ENCODE measurements at regions not wholly inside any gene's neighbourhood (a gene's known extent, or its start where the extent isn't known, plus 50 kb on each side); places are given as distances from the start of the nearest gene placed in this dataset.

DNA sequence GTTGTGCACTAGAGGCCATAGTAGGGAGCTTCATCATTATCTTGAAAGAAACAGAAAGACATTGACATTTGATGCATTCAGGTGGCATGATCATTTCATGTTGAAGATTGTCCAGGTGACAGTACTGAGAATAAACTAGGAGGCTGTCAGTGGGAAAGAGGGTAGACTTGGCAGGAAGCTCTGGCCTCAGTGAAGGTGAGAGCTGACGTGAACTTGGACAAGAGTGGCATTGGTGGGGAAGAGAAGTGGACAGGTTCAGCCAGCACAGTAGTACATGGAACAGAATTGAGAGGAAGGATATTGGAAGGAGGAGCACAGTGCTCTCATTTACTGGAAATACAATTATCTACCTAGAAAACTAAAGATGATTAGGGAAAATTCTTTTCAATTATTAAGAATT lies 245.2 kb downstream of the CYRIA start:
- Histone ChIP-seq H3K4me3 (ENCODE audit: control extremely low read depth in 1 of 5, extremely low read depth in 1 of 5, insufficient read depth in 1 of 5, low read depth in 2 of 5, low read length in 4 of 5) (no peak overlapping the region), H3K36me3 (replicated peaks in 1 of 2; ENCODE audit: control extremely low read depth in 1 of 2, control insufficient read depth in 1 of 2, extremely low read depth in 1 of 2, insufficient read depth in 2 of 2, low read length in 1 of 2) (no peaks in the 10 kb centered on the region), H4K20me1 (ENCODE audit: control insufficient read depth, insufficient read depth, low read length, poor library complexity, severe bottlenecking) (no peaks in the 10 kb centered on the region), H3K4me1 (ENCODE audit: control insufficient read depth in 2 of 2, insufficient read depth in 2 of 2, low read length in 2 of 2) (no peaks in the 10 kb centered on the region), H3K9ac (ENCODE audit: low read length) (no peak overlapping the region), H3K4me2 (replicated peaks; ENCODE audit: low read depth, low read length, poor library complexity, severe bottlenecking) (no peak overlapping the region), H2AFZ (ENCODE audit: insufficient read depth, low read depth, low read length, poor library complexity, severe bottlenecking) (no peak overlapping the region), H3K27me3 (replicated peaks in 1 of 4; ENCODE audit: control extremely low read depth in 1 of 4, control insufficient read depth in 3 of 4, insufficient read depth in 4 of 4, low read length in 3 of 4) (no peaks in the 10 kb centered on the region), H3K27ac (ENCODE audit: low read length in 2 of 2) (no peak overlapping the region), H3K9me3 (ENCODE audit: control extremely low read depth in 1 of 3, control insufficient read depth in 2 of 3, insufficient read depth in 1 of 3, low read length in 2 of 3) (peaks cover 0 to 3% (median 0%) of the 10 kb centered on the region in 3 donors), H3K79me2 (ENCODE audit: control insufficient read depth, insufficient read depth, low read length) (no peaks in the 10 kb centered on the region)
- Mint-ChIP-seq H3K27ac (no peak overlapping the region), H3K4me1 (no peaks in the 10 kb centered on the region), H3K27me3 (peaks cover 9% of the 10 kb centered on the region), H3K9me3 (ENCODE audit: insufficient read depth) (peaks cover 4% of the 10 kb centered on the region), H3K4me3 (no peak overlapping the region)
- no peak for TF ChIP-seq EZH2 (IDR thresholded peaks at IDR 0.05; ENCODE audit: borderline replicate concordance, insufficient read depth, low read depth, low read length, poor library complexity, severe bottlenecking)
- ATAC-seq (ENCODE audit: low read depth) (no peak), DNase-seq (no peak)
- POLR2A ChIA-PET, result no interaction called here
- CTCF ChIA-PET, result no interaction called here
- 60% methylated on average over 1 of the region's 1 CpG for WGBS (ENCODE audit: insufficient coverage)
- intact Hi-C loops (cut with micrococcal nuclease), result no loop called here

DNA sequence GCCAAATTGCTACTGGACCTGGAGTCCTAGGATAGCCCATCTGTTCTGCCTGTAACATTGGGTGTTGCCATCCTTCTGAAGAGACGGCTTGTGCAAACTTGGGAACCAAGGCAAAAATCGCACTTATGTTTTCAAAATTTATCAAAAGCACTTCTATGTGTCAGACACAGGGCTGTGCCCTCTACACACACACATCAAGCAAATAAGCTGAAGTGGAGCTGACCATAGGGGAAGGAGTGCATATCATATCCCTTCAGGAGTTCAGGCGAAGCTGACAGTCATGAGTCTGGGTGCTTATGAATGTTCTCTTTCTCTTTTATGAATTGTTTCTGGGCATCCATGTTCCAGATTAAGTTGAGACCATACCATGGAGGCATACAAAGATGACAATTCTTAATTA lies 247.9 kb downstream of the CYRIA start:
- Histone ChIP-seq H3K27me3 (replicated peaks in 1 of 4; ENCODE audit: control extremely low read depth in 1 of 4, control insufficient read depth in 3 of 4, insufficient read depth in 4 of 4, low read length in 3 of 4) (no peaks in the 10 kb centered on the region), H3K79me2 (ENCODE audit: control insufficient read depth, insufficient read depth, low read length) (no peaks in the 10 kb centered on the region), H2AFZ (ENCODE audit: insufficient read depth, low read depth, low read length, poor library complexity, severe bottlenecking) (no peak overlapping the region), H3K9ac (ENCODE audit: low read length) (no peak overlapping the region), H3K4me3 (ENCODE audit: control extremely low read depth in 1 of 5, extremely low read depth in 1 of 5, insufficient read depth in 1 of 5, low read depth in 2 of 5, low read length in 4 of 5) (no peak overlapping the region), H3K9me3 (ENCODE audit: control extremely low read depth in 1 of 3, control insufficient read depth in 2 of 3, insufficient read depth in 1 of 3, low read length in 2 of 3) (peaks cover 0 to 3% (median 0%) of the 10 kb centered on the region in 3 donors), H3K4me1 (ENCODE audit: control insufficient read depth in 2 of 2, insufficient read depth in 2 of 2, low read length in 2 of 2) (no peaks in the 10 kb centered on the region), H3K27ac (ENCODE audit: low read length in 2 of 2) (no peak overlapping the region), H3K36me3 (replicated peaks in 1 of 2; ENCODE audit: control extremely low read depth in 1 of 2, control insufficient read depth in 1 of 2, extremely low read depth in 1 of 2, insufficient read depth in 2 of 2, low read length in 1 of 2) (no peaks in the 10 kb centered on the region), H4K20me1 (ENCODE audit: control insufficient read depth, insufficient read depth, low read length, poor library complexity, severe bottlenecking) (no peaks in the 10 kb centered on the region), H3K4me2 (replicated peaks; ENCODE audit: low read depth, low read length, poor library complexity, severe bottlenecking) (no peak overlapping the region)
- TF ChIP-seq, protein P1, sequence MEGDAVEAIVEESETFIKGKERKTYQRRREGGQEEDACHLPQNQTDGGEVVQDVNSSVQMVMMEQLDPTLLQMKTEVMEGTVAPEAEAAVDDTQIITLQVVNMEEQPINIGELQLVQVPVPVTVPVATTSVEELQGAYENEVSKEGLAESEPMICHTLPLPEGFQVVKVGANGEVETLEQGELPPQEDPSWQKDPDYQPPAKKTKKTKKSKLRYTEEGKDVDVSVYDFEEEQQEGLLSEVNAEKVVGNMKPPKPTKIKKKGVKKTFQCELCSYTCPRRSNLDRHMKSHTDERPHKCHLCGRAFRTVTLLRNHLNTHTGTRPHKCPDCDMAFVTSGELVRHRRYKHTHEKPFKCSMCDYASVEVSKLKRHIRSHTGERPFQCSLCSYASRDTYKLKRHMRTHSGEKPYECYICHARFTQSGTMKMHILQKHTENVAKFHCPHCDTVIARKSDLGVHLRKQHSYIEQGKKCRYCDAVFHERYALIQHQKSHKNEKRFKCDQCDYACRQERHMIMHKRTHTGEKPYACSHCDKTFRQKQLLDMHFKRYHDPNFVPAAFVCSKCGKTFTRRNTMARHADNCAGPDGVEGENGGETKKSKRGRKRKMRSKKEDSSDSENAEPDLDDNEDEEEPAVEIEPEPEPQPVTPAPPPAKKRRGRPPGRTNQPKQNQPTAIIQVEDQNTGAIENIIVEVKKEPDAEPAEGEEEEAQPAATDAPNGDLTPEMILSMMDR (IDR thresholded peaks at IDR 0.05), result no peak
- no peak for TF ChIP-seq EZH2 (IDR thresholded peaks at IDR 0.05; ENCODE audit: borderline replicate concordance, insufficient read depth, low read depth, low read length, poor library complexity, severe bottlenecking)
- H3K4me3 Mint-ChIP-seq, result no peak overlapping the region
- CTCF ChIA-PET, result no interaction called here
- POLR2A ChIA-PET, result no interaction called here
- ATAC-seq (ENCODE audit: low read depth) (no peak), DNase-seq (no peak)
- H3K4me1 Mint-ChIP-seq, result no peaks in the 10 kb centered on the region
- peaks cover 5% of the 10 kb centered on the region for H3K9me3 Mint-ChIP-seq (ENCODE audit: insufficient read depth)
- WGBS (ENCODE audit: insufficient coverage), result 90% methylated on average over 2 of the region's 3 CpGs
- H3K27me3 Mint-ChIP-seq, result peaks cover 11% of the 10 kb centered on the region
- intact Hi-C loops (cut with micrococcal nuclease), result no loop called here
- H3K27ac Mint-ChIP-seq, result no peak overlapping the region

Measured in B cell (primary cell).